ENCODE measurements at regions not wholly inside any gene's neighbourhood (a gene's known extent, or its start where the extent isn't known, plus 50 kb on each side); places are given as distances from the start of the nearest gene placed in this dataset.

DNA sequence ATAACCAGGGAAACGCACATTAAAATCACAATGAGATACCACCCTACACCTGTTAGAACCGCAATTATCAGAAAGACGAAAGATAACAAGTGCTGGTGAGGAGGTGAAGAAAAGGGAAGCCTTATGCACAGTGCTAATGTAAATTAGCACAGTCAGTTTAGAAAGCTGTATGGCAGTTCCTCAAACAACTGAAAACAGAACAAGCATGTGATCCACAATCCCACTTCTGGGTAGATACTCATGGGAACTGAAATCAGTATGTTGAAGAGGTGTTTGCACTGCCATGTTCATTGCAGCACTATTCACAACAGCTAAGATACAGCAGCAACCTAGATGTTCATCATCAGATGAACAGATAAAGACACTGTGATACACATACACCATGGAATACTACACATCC, 75.0 kb upstream of the CCND1 start:
- Histone ChIP-seq H3K36me3 (ENCODE audit: low read depth) (no peaks in the 10 kb centered on the region), H3K4me1 (ENCODE audit: low read depth) (no peaks in the 10 kb centered on the region), H3K4me3 (no peak overlapping the region), H3K9me3 (no peaks in the 10 kb centered on the region)
- intact Hi-C loops (cut with DNase I, micrococcal nuclease), result no loop called here
- TF ChIP-seq CTCF (IDR thresholded peaks at IDR 0.05), result no peak
- ATAC-seq (no peak), DNase-seq (no peak)

DNA sequence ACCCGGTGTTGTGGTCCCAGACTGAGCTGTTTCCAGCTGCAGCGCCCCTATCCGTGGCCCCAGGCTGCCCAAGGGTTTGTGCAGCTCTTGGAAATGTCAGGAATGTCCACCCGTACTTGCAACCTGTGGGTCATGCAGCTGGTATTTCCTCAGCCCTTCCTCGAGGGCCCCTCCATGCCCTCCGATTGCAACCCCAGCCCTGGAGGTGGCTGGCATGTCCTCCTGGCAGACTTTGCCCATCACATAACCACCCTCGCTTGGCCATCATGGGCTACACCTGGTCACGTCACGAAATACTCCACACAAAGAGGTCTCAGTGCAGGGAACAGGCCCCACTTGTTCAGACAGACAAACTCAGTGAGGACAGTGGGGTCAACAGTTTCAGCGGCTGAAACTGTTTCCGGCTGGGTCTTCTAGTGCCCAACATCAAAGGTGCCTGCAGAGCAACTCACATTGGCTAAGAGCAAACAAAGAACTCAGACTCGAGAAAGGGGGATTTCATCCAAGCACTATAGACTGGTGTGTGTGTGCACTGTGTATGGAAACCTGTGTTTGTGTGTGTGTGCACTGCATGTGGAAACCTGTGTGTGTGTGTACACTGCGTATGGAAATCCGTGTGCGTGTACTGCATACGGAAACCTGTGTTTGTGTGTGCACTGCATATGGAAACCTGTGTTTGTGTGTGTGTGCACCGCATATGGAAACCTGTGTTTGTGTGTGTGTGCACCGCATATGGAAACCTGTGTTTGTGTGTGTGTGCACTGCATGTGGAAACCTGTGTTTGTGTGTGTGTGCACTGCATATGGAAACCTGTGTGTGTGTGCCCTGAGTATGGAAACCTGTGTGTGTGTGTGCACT, 72.8 kb upstream of the CCND1 start:
- H3K9me3 ChIP-seq, result no peaks in the 10 kb centered on the region
- H3K36me3 ChIP-seq (ENCODE audit: low read depth), result no peaks in the 10 kb centered on the region
- TF ChIP-seq CTCF (IDR thresholded peaks at IDR 0.05), result no peak
- no peaks in the 10 kb centered on the region for H3K4me1 ChIP-seq (ENCODE audit: low read depth)
- DNase-seq (no peak), ATAC-seq (no peak)
- H3K4me3 ChIP-seq, result no peak overlapping the region
- intact Hi-C loops (cut with DNase I, micrococcal nuclease), result no loop called here

- no peaks in the 10 kb centered on the region for H3K36me3 ChIP-seq (ENCODE audit: low read depth)
- H3K4me1 ChIP-seq (ENCODE audit: low read depth), result no peaks in the 10 kb centered on the region
- no peak for TF ChIP-seq CTCF (IDR thresholded peaks at IDR 0.05)
- H3K9me3 ChIP-seq, result no peaks in the 10 kb centered on the region
- ATAC-seq (no peak), DNase-seq (no peak)
- H3K4me3 ChIP-seq, result no peak overlapping the region
- intact Hi-C loops (cut with DNase I, micrococcal nuclease), result no loop called here
Measured at GRCh38 chr11:69568809-69569097, 72.2 kb upstream of the CCND1 start.

GRCh38 chr11:69569306-69570200, 71.4 kb upstream of the CCND1 start:
- Histone ChIP-seq H3K36me3 (ENCODE audit: low read depth) (no peaks in the 10 kb centered on the region), H3K4me1 (ENCODE audit: low read depth) (no peaks in the 10 kb centered on the region), H3K4me3 (no peak overlapping the region), H3K9me3 (no peaks in the 10 kb centered on the region)
- no peak for TF ChIP-seq CTCF (IDR thresholded peaks at IDR 0.05)
- intact Hi-C loops (cut with DNase I, micrococcal nuclease), result no loop called here
- ATAC-seq (no peak), DNase-seq (no peak)

- Histone ChIP-seq H3K36me3 (ENCODE audit: low read depth) (no peaks in the 10 kb centered on the region), H3K9me3 (no peaks in the 10 kb centered on the region), H3K4me1 (ENCODE audit: low read depth) (no peaks in the 10 kb centered on the region), H3K4me3 (no peak overlapping the region)
- ATAC-seq (no peak), DNase-seq (no peak)
- intact Hi-C loops (cut with DNase I, micrococcal nuclease), result no loop called here
- no peak for TF ChIP-seq CTCF (IDR thresholded peaks at IDR 0.05)
Measured at GRCh38 chr11:69572233-69572860, 68.6 kb upstream of the CCND1 start.
